ENCODE measurements at regions not wholly inside any gene's neighbourhood (a gene's known extent, or its start where the extent isn't known, plus 50 kb on each side); places are given as distances from the start of the nearest gene placed in this dataset.

DNA sequence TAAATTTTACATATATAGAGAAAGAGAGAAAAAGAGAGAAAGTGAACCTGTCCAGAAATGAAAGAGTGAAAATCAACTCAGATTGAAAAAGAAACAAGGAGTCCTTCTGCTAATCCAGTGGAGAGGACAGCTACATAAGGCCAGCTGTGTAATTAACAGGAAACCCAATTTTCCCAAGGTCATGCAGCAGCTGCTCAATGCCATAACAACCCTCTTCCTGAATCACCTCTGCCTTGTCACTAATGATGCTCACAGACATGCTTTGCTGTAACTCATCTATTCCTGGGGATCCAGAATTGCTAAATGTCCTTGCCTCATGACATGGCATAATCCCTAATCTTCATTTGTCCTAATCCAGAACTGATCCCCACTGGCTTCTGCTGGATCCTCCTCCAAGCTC, 288.6 kb downstream of the NEBL start:
- TF ChIP-seq, protein P1, sequence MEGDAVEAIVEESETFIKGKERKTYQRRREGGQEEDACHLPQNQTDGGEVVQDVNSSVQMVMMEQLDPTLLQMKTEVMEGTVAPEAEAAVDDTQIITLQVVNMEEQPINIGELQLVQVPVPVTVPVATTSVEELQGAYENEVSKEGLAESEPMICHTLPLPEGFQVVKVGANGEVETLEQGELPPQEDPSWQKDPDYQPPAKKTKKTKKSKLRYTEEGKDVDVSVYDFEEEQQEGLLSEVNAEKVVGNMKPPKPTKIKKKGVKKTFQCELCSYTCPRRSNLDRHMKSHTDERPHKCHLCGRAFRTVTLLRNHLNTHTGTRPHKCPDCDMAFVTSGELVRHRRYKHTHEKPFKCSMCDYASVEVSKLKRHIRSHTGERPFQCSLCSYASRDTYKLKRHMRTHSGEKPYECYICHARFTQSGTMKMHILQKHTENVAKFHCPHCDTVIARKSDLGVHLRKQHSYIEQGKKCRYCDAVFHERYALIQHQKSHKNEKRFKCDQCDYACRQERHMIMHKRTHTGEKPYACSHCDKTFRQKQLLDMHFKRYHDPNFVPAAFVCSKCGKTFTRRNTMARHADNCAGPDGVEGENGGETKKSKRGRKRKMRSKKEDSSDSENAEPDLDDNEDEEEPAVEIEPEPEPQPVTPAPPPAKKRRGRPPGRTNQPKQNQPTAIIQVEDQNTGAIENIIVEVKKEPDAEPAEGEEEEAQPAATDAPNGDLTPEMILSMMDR (optimal IDR thresholded peaks at IDR 0.05 in 1 of 3, IDR thresholded peaks at IDR 0.05 in 1 of 3, conservative IDR thresholded peaks at IDR 0.05 in 1 of 3; ENCODE audit: extremely low read depth in 1 of 3, insufficient read depth in 2 of 3, low read length in 3 of 3), result no peak
- no peak for TF ChIP-seq EZH2 (IDR thresholded peaks at IDR 0.05; ENCODE audit: low read length)

All from keratinocyte (primary cell).